H1 (cell line): ENCODE measurements at regions not wholly inside any gene's neighbourhood (a gene's known extent, or its start where the extent isn't known, plus 50 kb on each side); places are given as distances from the start of the nearest gene placed in this dataset.

ENCODE experiments used
- CTCF ChIA-PET: fragments of 300-600 bp; sonication (Branson Sonifier 250); formaldehyde crosslinking; loops from one replicate; lab custom pipeline; 2021; ENCODE audit not compliant: partially characterized antibody; lab: Charles Lee
- POLR2A ChIA-PET: fragments of 300-600 bp; sonication (Branson Sonifier 250); formaldehyde crosslinking; loops from one replicate; lab custom pipeline; 2021; ENCODE audit warnings: inconsistent platforms; ENCODE audit not compliant: partially characterized antibody; lab: Charles Lee
- DNase-seq, 2 experiments: peaks; one replicate each; pipeline versions ENCODE4 v3.0.0 to v3.0.0-alpha.2; 2010 to 2022; ENCODE audit warnings: low spot score in 2 of 2, low read depth in 1 of 2, mixed read lengths in 1 of 2
- FAIRE-seq: peaks from 2 replicates; lab custom pipeline; 2011; peaks lifted over from hg19 to GRCh38; lab: Jason Lieb, UNC
- H2AFZ ChIP-seq: 2 replicates; pipeline ENCODE4 v1.8.1; 2012; ENCODE audit warnings: low read length, inconsistent platforms
- H2AK5ac ChIP-seq: 2 replicates; pipeline ENCODE4 v1.6.1; 2013; ENCODE audit warnings: low read depth, low read length
- H2BK120ac ChIP-seq: replicated peaks from 2 replicates; pipeline ENCODE3; 2013; ENCODE audit warnings: low read depth, low read length, inconsistent platforms
- H2BK12ac ChIP-seq: 2 replicates; pipeline ENCODE4 v1.6.1; 2013; ENCODE audit warnings: low read depth, low read length
- H2BK15ac ChIP-seq: 2 replicates; pipeline ENCODE4 v1.6.1; 2013; ENCODE audit warnings: low read length
- H2BK20ac ChIP-seq: 2 replicates; pipeline ENCODE4 v1.6.1; 2013; ENCODE audit warnings: low read length
- H2BK5ac ChIP-seq: 2 replicates; pipeline ENCODE4 v1.6.1; 2013; ENCODE audit warnings: low read depth, low read length
- H3K14ac ChIP-seq: 2 replicates; pipeline ENCODE4 v1.6.1; 2013; ENCODE audit warnings: inconsistent platforms; ENCODE audit not compliant: insufficient read length
- H3K18ac ChIP-seq: 2 replicates; pipeline ENCODE4 v1.6.1; 2013; ENCODE audit warnings: low read length; ENCODE audit errors: extremely low read depth
- H3K23ac ChIP-seq: 2 replicates; pipeline ENCODE4 v1.6.1; 2013; ENCODE audit warnings: inconsistent platforms; ENCODE audit not compliant: insufficient read length
- H3K23me2 ChIP-seq: 2 replicates; pipeline ENCODE4 v1.6.1; 2013; ENCODE audit warnings: low read depth, low read length
- H3K27ac ChIP-seq: 2 replicates; pipeline ENCODE4 v1.6.1; 2011; ENCODE audit warnings: low read depth, low read length, inconsistent platforms
- H3K27me3 ChIP-seq, 4 experiments: replicated peaks in 1 of 4; 1 replicate in 1 of 4; 2 replicates in 3 of 4; pipeline versions ENCODE4 v1.6.1 to v1.8.1; 2011 to 2013; ENCODE audit warnings: low read length in 3 of 4, mild to moderate bottlenecking in 3 of 4, inconsistent platforms in 2 of 4, mixed read lengths in 2 of 4, moderate library complexity in 1 of 4; ENCODE audit not compliant: control insufficient read depth in 3 of 4, insufficient read depth in 3 of 4; ENCODE audit errors: extremely low read depth in 1 of 4
- H3K36me3 ChIP-seq, 4 experiments: 2 replicates each; pipeline versions ENCODE4 v1.6.1 to v1.8.1; 2011 to 2013; ENCODE audit warnings: mild to moderate bottlenecking in 4 of 4, low read length in 3 of 4, moderate library complexity in 2 of 4, control low read depth in 1 of 4, inconsistent platforms in 1 of 4; ENCODE audit not compliant: insufficient read depth in 4 of 4, control insufficient read depth in 2 of 4
- H3K4ac ChIP-seq: replicated peaks from 2 replicates; pipeline ENCODE3; 2013; ENCODE audit warnings: low read length, low read depth, mixed read lengths, inconsistent platforms; ENCODE audit not compliant: insufficient read length
- H3K4me1 ChIP-seq, 4 experiments: replicated peaks in 1 of 4; 1 replicate in 1 of 4; 2 replicates in 3 of 4; pipeline versions ENCODE4 v1.6.1 to v1.8.1; 2011 to 2013; ENCODE audit warnings: low read length in 3 of 4, inconsistent platforms in 2 of 4, mixed read lengths in 1 of 4; ENCODE audit not compliant: insufficient read depth in 4 of 4, control insufficient read depth in 3 of 4
- H3K4me2 ChIP-seq, 2 experiments: 2 replicates each; pipeline versions ENCODE4 v1.6.1 to v1.8.1; 2011 to 2013; ENCODE audit warnings: low read depth in 2 of 2, low read length in 2 of 2, control low read depth in 1 of 2, inconsistent platforms in 1 of 2, mild to moderate bottlenecking in 1 of 2; ENCODE audit not compliant: insufficient read depth in 1 of 2
- H3K4me3 ChIP-seq, 4 experiments: fragments of 200-600, 300-600 bp in 1 of 4; sonication (generic), shearing (Covaris generic), sonication (Bioruptor Twin) in 1 of 4; 2 replicates each; pipeline versions ENCODE4 v1.5.1 to v1.8.1; 2011 to 2016; ENCODE audit warnings: low read length in 4 of 4, low read depth in 3 of 4, control low read depth in 2 of 4, inconsistent platforms in 2 of 4, mild to moderate bottlenecking in 2 of 4, mixed read lengths in 1 of 4, moderate library complexity in 1 of 4; ENCODE audit not compliant: insufficient read depth in 2 of 4; ENCODE audit errors: extremely low read depth in 1 of 4
- H3K56ac ChIP-seq: replicated peaks from 2 replicates; pipeline ENCODE3; 2013; ENCODE audit warnings: low read depth, mild to moderate bottlenecking, mixed read lengths, low read length, inconsistent platforms; ENCODE audit not compliant: insufficient read length
- H3K79me1 ChIP-seq: 2 replicates; pipeline ENCODE4 v1.6.1; 2013; ENCODE audit warnings: low read depth, low read length, control low read depth
- H3K79me2 ChIP-seq, 2 experiments: 2 replicates each; pipeline versions ENCODE4 v1.6.1 to v1.8.1; 2012 to 2013; ENCODE audit warnings: low read length in 2 of 2, mild to moderate bottlenecking in 2 of 2, inconsistent platforms in 1 of 2; ENCODE audit not compliant: insufficient read depth in 2 of 2, control insufficient read depth in 1 of 2
- H3K9ac ChIP-seq, 4 experiments: replicated peaks in 1 of 4; 1 replicate in 1 of 4; 2 replicates in 3 of 4; pipeline versions ENCODE4 v1.6.1 to v1.8.1; 2011 to 2013; ENCODE audit warnings: low read depth in 3 of 4, low read length in 3 of 4, control low read depth in 2 of 4, mild to moderate bottlenecking in 2 of 4, moderate library complexity in 2 of 4, inconsistent platforms in 1 of 4; ENCODE audit errors: extremely low read depth in 1 of 4
- H3K9me3 ChIP-seq, 2 experiments: 2 replicates each; pipeline versions ENCODE4 v1.6.1 to v1.8.1; 2012 to 2013; ENCODE audit warnings: mild to moderate bottlenecking in 2 of 2, moderate library complexity in 2 of 2, control low read depth in 1 of 2, inconsistent platforms in 1 of 2, low read depth in 1 of 2, low read length in 1 of 2, mixed read lengths in 1 of 2; ENCODE audit not compliant: insufficient read depth in 2 of 2
- H4K20me1 ChIP-seq, 2 experiments: replicated peaks in 1 of 2; 2 replicates each; pipeline versions ENCODE3 to v1.8.1; 2011 to 2013; ENCODE audit warnings: inconsistent platforms in 2 of 2, low read length in 2 of 2, mild to moderate bottlenecking in 1 of 2; ENCODE audit not compliant: insufficient read depth in 2 of 2, control insufficient read depth in 1 of 2
- H4K5ac ChIP-seq: 2 replicates; pipeline ENCODE4 v1.6.1; 2013; ENCODE audit warnings: low read length, low read depth, mixed read lengths, inconsistent platforms; ENCODE audit not compliant: insufficient read length
- H4K8ac ChIP-seq: 2 replicates; pipeline ENCODE4 v1.8.0; 2013; ENCODE audit warnings: mild to moderate bottlenecking, moderate library complexity, low read length, inconsistent platforms; ENCODE audit not compliant: insufficient read depth; ENCODE audit errors: extremely low read depth
- H4K91ac ChIP-seq: replicated peaks from 2 replicates; pipeline ENCODE3; 2013; ENCODE audit warnings: low read length, mixed read lengths, inconsistent platforms; ENCODE audit not compliant: insufficient read length
- CTBP2 ChIP-seq: IDR thresholded peaks from 2 replicates; pipeline ENCODE4 v1.7.0; 2011; ENCODE audit warnings: borderline replicate concordance, mild to moderate bottlenecking, moderate library complexity, mixed read lengths, low read length; ENCODE audit not compliant: insufficient read depth, insufficient read length
- CTCF ChIP-seq, 3 experiments: IDR thresholded peaks; 1 replicate in 2 of 3; 2 replicates in 1 of 3; pipeline versions ENCODE4 v1.5.1 to v1.6.1; 2011; ENCODE audit warnings: low read length in 3 of 3, mild to moderate bottlenecking in 3 of 3, inconsistent platforms in 2 of 3, low read depth in 1 of 3, moderate library complexity in 1 of 3; ENCODE audit not compliant: insufficient read depth in 1 of 3; ENCODE audit errors: control extremely low read depth in 1 of 3
- GTF2F1 ChIP-seq: IDR thresholded peaks from 2 replicates; pipeline ENCODE4 v1.6.1; 2012; ENCODE audit warnings: low read depth, low read length, improper control_type of control experiment, borderline replicate concordance
- HDAC6 ChIP-seq: IDR thresholded peaks from one replicate; pipeline ENCODE4 v1.7.1; 2012; ENCODE audit warnings: low read depth, mild to moderate bottlenecking, inconsistent platforms, low read length, moderate library complexity
- JUND ChIP-seq: IDR thresholded peaks from 2 replicates; pipeline ENCODE4 v1.6.1; 2011; ENCODE audit warnings: mild to moderate bottlenecking, improper control_type of control experiment, low read length
- NRF1 ChIP-seq: IDR thresholded peaks from 2 replicates; pipeline ENCODE4 v1.6.1; 2011; ENCODE audit warnings: mild to moderate bottlenecking, low read depth, low read length, improper control_type of control experiment
- RFX5 ChIP-seq: IDR thresholded peaks from 2 replicates; pipeline ENCODE4 v1.6.1; 2011; ENCODE audit warnings: low read depth, low read length, improper control_type of control experiment, borderline replicate concordance
- TBP ChIP-seq: IDR thresholded peaks from 2 replicates; pipeline ENCODE4 v1.6.1; 2011; ENCODE audit warnings: low read depth, low read length, improper control_type of control experiment
- USF2 ChIP-seq: IDR thresholded peaks from 2 replicates; pipeline ENCODE4 v1.6.1; 2011; ENCODE audit warnings: low read length, improper control_type of control experiment
- ZNF274 ChIP-seq: IDR thresholded peaks from 2 replicates; pipeline ENCODE4 v1.7.0; 2012; ENCODE audit warnings: low read length, borderline replicate concordance; ENCODE audit errors: extremely low read depth
- WGBS, 2 experiments: shearing (Covaris generic) in 1 of 2; methylation state at CpG; one replicate each; pipeline versions ENCODE4 v1.1.6 to v1.1.7; 2013 to 2015; ENCODE audit warnings: low lambda C conversion rate in 2 of 2, mixed read lengths in 2 of 2, inconsistent platforms in 1 of 2, low coverage in 1 of 2, missing lambda C conversion rate in 1 of 2; ENCODE audit not compliant: insufficient replicate concordance in 2 of 2, insufficient coverage in 1 of 2, insufficient read length in 1 of 2; ENCODE audit errors: extremely low coverage in 1 of 2, missing lambda C conversion rate in 1 of 2; 5-methylcytosine and 5-hydroxymethylcytosine counted together

GRCh38 chr1:69246109-69246508, 321.6 kb upstream of the LRRC7 start:
- Histone ChIP-seq H2BK20ac (no peak overlapping the region), H3K18ac (no peak overlapping the region), H3K27me3 (peaks cover 0 to 10% (median 6%) of the 10 kb centered on the region in 4 experiments; a peak in 4 of 7 replicates), H4K8ac (no peak overlapping the region), H3K9me3 (0 out of 4 replicates have a peak, but pooled peaks cover 0 to 2% of the 10 kb centered on the region in 2 experiments), H3K79me1 (no peaks in the 10 kb centered on the region), H2BK5ac (no peak overlapping the region), H3K23ac (no peak overlapping the region), H3K4ac (no peak overlapping the region), H2AFZ (no peak overlapping the region), H3K23me2 (no peaks in the 10 kb centered on the region), H3K56ac (no peak overlapping the region)
- DNase-seq: no peak
- POLR2A ChIA-PET: no interaction called here
- TF ChIP-seq GTF2F1: no peak
- TF ChIP-seq JUND: no peak
- TF ChIP-seq CTBP2: no peak
- no peak for TF ChIP-seq HDAC6
- TF ChIP-seq NRF1: no peak
- TF ChIP-seq USF2: no peak
- TF ChIP-seq ZNF274: no peak
- TF ChIP-seq CTCF (IDR thresholded peaks at IDR 0.05; ENCODE audit: control extremely low read depth in 1 of 3, insufficient read depth in 1 of 3, low read depth in 1 of 3, low read length in 3 of 3): no peak
- no peak for TF ChIP-seq TBP
- TF ChIP-seq RFX5: no peak
- TF ChIP-seq, all 59 proteins: peak for 0
- no peaks in the 10 kb centered on the region for H3K79me2 ChIP-seq
- no peak for FAIRE-seq
- no peak overlapping the region for H3K14ac ChIP-seq
- H3K4me3 ChIP-seq: no peak overlapping the region
- no peak overlapping the region for H4K5ac ChIP-seq
- no peak overlapping the region for H3K27ac ChIP-seq
- WGBS, 2 experiments: 90% methylated on average over 1 of the region's 1 CpG; no CpG with 5 or more reads in 1 of the 2 experiments
- no peak overlapping the region for H2BK120ac ChIP-seq
- CTCF ChIA-PET: interaction anchor here (1.4 kb wide), 1 partner anchor 11 kb away, joined by 4 read pairs; no protein-coding TSS in a partner anchor
- H2BK15ac ChIP-seq: no peak overlapping the region
- H2AK5ac ChIP-seq: no peak overlapping the region
- H3K36me3 ChIP-seq: no peaks in the 10 kb centered on the region
- peaks cover 0 to 7% (median 5%) of the 10 kb centered on the region in 4 experiments; a peak in 4 of 7 replicates for H3K4me1 ChIP-seq
- no peak overlapping the region for H2BK12ac ChIP-seq
- H4K20me1 ChIP-seq: no peaks in the 10 kb centered on the region
- H3K4me2 ChIP-seq: no peak overlapping the region
- no peak overlapping the region for H4K91ac ChIP-seq
- no peak overlapping the region for H3K9ac ChIP-seq
